Naive thymus-derived CD4-positive, alpha-beta T cell (primary cell): ENCODE measurements at regions not wholly inside any gene's neighbourhood (a gene's known extent, or its start where the extent isn't known, plus 50 kb on each side); places are given as distances from the start of the nearest gene placed in this dataset.

ENCODE experiments used
- ATAC-seq: fragments of 150-1000 bp; cut with Tn5 transposase; 2 replicates; pipeline ENCODE4 v1.10.0; 2021; ENCODE audit warnings: mild to moderate bottlenecking, moderate library complexity
- CTCF ChIA-PET: fragments of 350-600 bp; sonication (Branson Sonifier 250); formaldehyde crosslinking; loops from one replicate; lab custom pipeline; 2021; ENCODE audit warnings: antibody characterized with exemption; lab: Charles Lee
- POLR2A ChIA-PET: fragments of 350-600 bp; sonication (Branson Sonifier 250); formaldehyde crosslinking; loops from one replicate; lab custom pipeline; 2021; ENCODE audit warnings: antibody characterized with exemption, inconsistent platforms; lab: Charles Lee
- DNase-seq, 9 donors: peaks; one replicate each; pipeline versions ENCODE4 v3.0.0 to v3.0.0-alpha.2; 2020 to 2022; ENCODE audit warnings: mixed read lengths in 1 of 9
- H3K27ac ChIP-seq: one replicate; pipeline ENCODE4 v1.7.0; 2013; ENCODE audit warnings: mild to moderate bottlenecking, low read depth, low read length, moderate library complexity
- H3K27me3 ChIP-seq, 2 donors: one replicate each; pipeline ENCODE4 v1.7.0; 2013; ENCODE audit warnings: low read length in 2 of 2, mild to moderate bottlenecking in 2 of 2, moderate library complexity in 2 of 2; ENCODE audit not compliant: control insufficient read depth in 2 of 2, insufficient read depth in 2 of 2
- H3K36me3 ChIP-seq, 3 experiments: 1 replicate in 2 of 3; 2 replicates in 1 of 3; pipeline ENCODE4 v1.7.0; 2013; ENCODE audit warnings: low read length in 3 of 3, mild to moderate bottlenecking in 3 of 3, moderate library complexity in 1 of 3; ENCODE audit not compliant: insufficient read depth in 3 of 3, control insufficient read depth in 2 of 3
- H3K4me1 ChIP-seq, 2 donors: one replicate each; pipeline ENCODE4 v1.7.0; 2013; ENCODE audit warnings: low read length in 2 of 2, mild to moderate bottlenecking in 2 of 2, moderate library complexity in 1 of 2; ENCODE audit not compliant: control insufficient read depth in 2 of 2, insufficient read depth in 2 of 2
- H3K4me3 ChIP-seq: 2 replicates; pipeline ENCODE4 v1.7.0; 2013; ENCODE audit warnings: mild to moderate bottlenecking, low read length
- H3K9me3 ChIP-seq, 3 experiments: 1 replicate in 2 of 3; 2 replicates in 1 of 3; pipeline ENCODE4 v1.7.0; 2013; ENCODE audit warnings: low read length in 3 of 3; ENCODE audit not compliant: control insufficient read depth in 2 of 3
- H3K27ac Mint-ChIP-seq, 9 donors: one replicate each; pipeline ENCODE4 v1.8.0; 2020 to 2022; ENCODE audit warnings: mixed read lengths in 9 of 9, mild to moderate bottlenecking in 8 of 9, moderate library complexity in 5 of 9, inconsistent platforms in 2 of 9
- H3K27me3 Mint-ChIP-seq, 5 donors: one replicate each; pipeline ENCODE4 v1.8.0; 2021 to 2022; ENCODE audit warnings: mixed read lengths in 5 of 5, mild to moderate bottlenecking in 1 of 5
- H3K36me3 Mint-ChIP-seq, 5 donors: one replicate each; pipeline ENCODE4 v1.8.0; 2020 to 2022; ENCODE audit warnings: mixed read lengths in 5 of 5, mild to moderate bottlenecking in 3 of 5, inconsistent platforms in 1 of 5
- H3K4me1 Mint-ChIP-seq, 7 donors: one replicate each; pipeline ENCODE4 v1.8.0; 2020 to 2022; ENCODE audit warnings: mixed read lengths in 7 of 7, mild to moderate bottlenecking in 3 of 7, inconsistent platforms in 1 of 7
- H3K4me3 Mint-ChIP-seq, 10 donors: one replicate each; pipeline ENCODE4 v1.8.0; 2020 to 2022; ENCODE audit warnings: mild to moderate bottlenecking in 10 of 10, mixed read lengths in 10 of 10, moderate library complexity in 6 of 10, inconsistent platforms in 2 of 10
- H3K9me3 Mint-ChIP-seq, 11 donors: one replicate each; pipeline ENCODE4 v1.8.0; 2020 to 2022; ENCODE audit warnings: mixed read lengths in 11 of 11, mild to moderate bottlenecking in 4 of 11, inconsistent platforms in 1 of 11, moderate library complexity in 1 of 11
- intact Hi-C, 2 donors: fragments of 100-400 bp; cut with micrococcal nuclease; formaldehyde crosslinking; loops; one replicate each; pipeline ENCODE4 v1.15.1; 2023

GRCh38 chr12:126483145-126484068 lies 1418.2 kb downstream of the AACS start:
- peaks cover 0 to 3% (median 0%) of the 10 kb centered on the region in 5 donors for H3K36me3 Mint-ChIP-seq
- no peak for DNase-seq
- Histone ChIP-seq H3K27ac (no peak overlapping the region), H3K36me3 (no peaks in the 10 kb centered on the region), H3K27me3 (no peaks in the 10 kb centered on the region), H3K4me3 (no peak overlapping the region), H3K9me3 (no peaks in the 10 kb centered on the region), H3K4me1 (no peaks in the 10 kb centered on the region)
- POLR2A ChIA-PET: no interaction called here
- H3K4me3 Mint-ChIP-seq: no peak overlapping the region
- no peak overlapping the region for H3K27ac Mint-ChIP-seq
- peaks cover 0 to 12% (median 3%) of the 10 kb centered on the region in 11 donors for H3K9me3 Mint-ChIP-seq
- ATAC-seq: no peak
- peaks cover 0 to 10% (median 0%) of the 10 kb centered on the region in 7 donors for H3K4me1 Mint-ChIP-seq
- intact Hi-C loops: no loop called here
- H3K27me3 Mint-ChIP-seq: no peaks in the 10 kb centered on the region
- CTCF ChIA-PET: no interaction called here

- no peak overlapping the region for H3K4me3 ChIP-seq
- H3K36me3 Mint-ChIP-seq: no peaks in the 10 kb centered on the region
- intact Hi-C loops: no loop called here
- H3K27me3 ChIP-seq: no peaks in the 10 kb centered on the region
- H3K27ac ChIP-seq: no peak overlapping the region
- no peaks in the 10 kb centered on the region for H3K9me3 ChIP-seq
- H3K27me3 Mint-ChIP-seq: no peaks in the 10 kb centered on the region
- H3K4me1 Mint-ChIP-seq: peaks cover 0 to 4% (median 0%) of the 10 kb centered on the region in 7 donors
- CTCF ChIA-PET: no interaction called here
- peaks cover 4 to 26% (median 10%) of the 10 kb centered on the region in 11 donors for H3K9me3 Mint-ChIP-seq
- POLR2A ChIA-PET: no interaction called here
- DNase-seq (no peak), ATAC-seq (no peak)
- no peaks in the 10 kb centered on the region for H3K4me1 ChIP-seq
- H3K36me3 ChIP-seq: no peaks in the 10 kb centered on the region
- H3K27ac Mint-ChIP-seq: no peak overlapping the region
- no peak overlapping the region for H3K4me3 Mint-ChIP-seq
These were observed 1422.3 kb downstream of the AACS start for GRCh38 chr12:126487431-126487980.

- Histone ChIP-seq H3K27ac (no peak overlapping the region), H3K4me1 (no peaks in the 10 kb centered on the region), H3K9me3 (no peaks in the 10 kb centered on the region), H3K27me3 (no peaks in the 10 kb centered on the region), H3K4me3 (no peak overlapping the region), H3K36me3 (no peaks in the 10 kb centered on the region)
- DNase-seq (no peak), ATAC-seq (no peak)
- Mint-ChIP-seq H3K27ac (no peak overlapping the region), H3K9me3 (peaks cover 5 to 25% (median 10%) of the 10 kb centered on the region in 11 donors), H3K4me3 (no peak overlapping the region), H3K27me3 (no peaks in the 10 kb centered on the region), H3K4me1 (no peaks in the 10 kb centered on the region), H3K36me3 (no peaks in the 10 kb centered on the region)
- POLR2A ChIA-PET: no interaction called here
- intact Hi-C loops: no loop called here
- CTCF ChIA-PET: no interaction called here
These were observed 1423.6 kb downstream of the AACS start for GRCh38 chr12:126488806-126489205.

- Histone ChIP-seq H3K9me3 (no peaks in the 10 kb centered on the region), H3K4me1 (no peaks in the 10 kb centered on the region), H3K4me3 (no peak overlapping the region), H3K27ac (no peak overlapping the region), H3K27me3 (no peaks in the 10 kb centered on the region), H3K36me3 (no peaks in the 10 kb centered on the region)
- ChIA-PET POLR2A (no interaction called here), CTCF (no interaction called here)
- ATAC-seq (no peak), DNase-seq (no peak)
- H3K4me1 Mint-ChIP-seq: no peaks in the 10 kb centered on the region
- no peaks in the 10 kb centered on the region for H3K36me3 Mint-ChIP-seq
- intact Hi-C loops: no loop called here
- no peak overlapping the region for H3K4me3 Mint-ChIP-seq
- H3K27ac Mint-ChIP-seq: no peak overlapping the region
- no peaks in the 10 kb centered on the region for H3K27me3 Mint-ChIP-seq
- H3K9me3 Mint-ChIP-seq: peaks cover 6 to 25% (median 10%) of the 10 kb centered on the region in 11 donors
These were observed 1426.9 kb downstream of the AACS start for GRCh38 chr12:126492181-126492580.

- no peaks in the 10 kb centered on the region for H3K9me3 ChIP-seq
- POLR2A ChIA-PET: no interaction called here
- H3K27ac ChIP-seq: no peak overlapping the region
- H3K36me3 ChIP-seq: no peaks in the 10 kb centered on the region
- no peak overlapping the region for H3K4me3 ChIP-seq
- no peaks in the 10 kb centered on the region for H3K4me1 ChIP-seq
- ATAC-seq: no peak
- H3K9me3 Mint-ChIP-seq: peaks cover 6 to 23% (median 8%) of the 10 kb centered on the region in 11 donors
- no peak for DNase-seq
- H3K27me3 Mint-ChIP-seq: no peaks in the 10 kb centered on the region
- H3K36me3 Mint-ChIP-seq: no peaks in the 10 kb centered on the region
- H3K27me3 ChIP-seq: no peaks in the 10 kb centered on the region
- intact Hi-C loops: no loop called here
- no peak overlapping the region for H3K4me3 Mint-ChIP-seq
- H3K4me1 Mint-ChIP-seq: no peaks in the 10 kb centered on the region
- H3K27ac Mint-ChIP-seq: no peak overlapping the region
- CTCF ChIA-PET: no interaction called here
These were observed 1428.3 kb downstream of the AACS start for GRCh38 chr12:126493366-126494108.

- peaks cover 0 to 14% (median 6%) of the 10 kb centered on the region in 11 donors for H3K9me3 Mint-ChIP-seq
- H3K27me3 ChIP-seq: no peaks in the 10 kb centered on the region
- H3K4me1 ChIP-seq: no peaks in the 10 kb centered on the region
- POLR2A ChIA-PET: no interaction called here
- no peak for ATAC-seq
- H3K36me3 Mint-ChIP-seq: no peaks in the 10 kb centered on the region
- no peaks in the 10 kb centered on the region for H3K9me3 ChIP-seq
- intact Hi-C loops: no loop called here
- DNase-seq: no peak
- no peaks in the 10 kb centered on the region for H3K36me3 ChIP-seq
- no peak overlapping the region for H3K27ac Mint-ChIP-seq
- H3K27me3 Mint-ChIP-seq: no peaks in the 10 kb centered on the region
- H3K4me1 Mint-ChIP-seq: no peaks in the 10 kb centered on the region
- H3K27ac ChIP-seq: no peak overlapping the region
- CTCF ChIA-PET: no interaction called here
- no peak overlapping the region for H3K4me3 ChIP-seq
- H3K4me3 Mint-ChIP-seq: no peak overlapping the region
These were observed 1431.0 kb downstream of the AACS start for GRCh38 chr12:126496201-126496600.
